ENCODE measurements at regions not wholly inside any gene's neighbourhood (a gene's known extent, or its start where the extent isn't known, plus 50 kb on each side); places are given as distances from the start of the nearest gene placed in this dataset.
"Not testable (repeated sequence)": the region's sequence is repeated elsewhere in the genome, so short reads cannot be mapped to it uniquely, and the experiment has no call there.

DNA sequence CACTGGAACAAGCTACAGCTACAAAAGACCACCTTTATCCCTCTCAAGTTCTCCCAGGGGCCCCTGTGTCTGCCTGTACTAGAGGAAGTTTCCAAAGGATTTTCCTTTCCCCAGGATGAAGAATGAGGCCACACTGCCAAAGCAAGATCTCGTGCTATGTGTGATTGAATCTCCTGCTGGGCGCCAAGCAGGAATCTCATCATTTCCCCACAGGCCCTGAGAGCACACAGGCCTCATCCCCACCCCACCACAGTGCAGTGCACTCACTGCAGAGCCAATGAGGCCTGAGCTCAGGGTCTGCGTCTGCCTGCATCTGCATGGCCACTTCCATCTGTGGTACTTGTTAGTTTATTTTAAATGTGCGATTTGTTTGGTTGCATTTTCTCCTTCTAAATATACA lies 387.4 kb upstream of the ASIC2 start:
- no peak for DNase-seq (ENCODE audit: extremely low read depth, low read depth)

DNA sequence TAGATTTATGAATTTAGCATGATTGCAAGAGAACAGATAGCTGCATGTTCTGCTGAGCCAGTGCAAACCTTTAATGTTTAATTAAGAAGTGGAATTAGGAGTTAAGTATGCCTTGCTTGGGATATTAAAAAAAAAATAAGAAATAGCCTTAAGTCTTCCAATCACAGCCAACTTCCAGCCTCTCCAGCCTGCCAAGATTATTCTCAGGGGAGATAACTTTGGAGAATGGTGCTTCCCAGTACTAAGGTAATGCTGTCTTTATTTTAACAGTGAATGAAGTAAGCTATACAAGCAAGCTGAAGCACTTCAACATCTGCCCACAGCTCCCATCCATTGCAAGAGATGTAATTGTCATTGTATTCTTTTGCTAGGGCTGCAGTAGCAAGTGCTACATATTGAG lies 389.5 kb upstream of the ASIC2 start:
- DNase-seq (ENCODE audit: extremely low read depth, low read depth), result no peak

DNA sequence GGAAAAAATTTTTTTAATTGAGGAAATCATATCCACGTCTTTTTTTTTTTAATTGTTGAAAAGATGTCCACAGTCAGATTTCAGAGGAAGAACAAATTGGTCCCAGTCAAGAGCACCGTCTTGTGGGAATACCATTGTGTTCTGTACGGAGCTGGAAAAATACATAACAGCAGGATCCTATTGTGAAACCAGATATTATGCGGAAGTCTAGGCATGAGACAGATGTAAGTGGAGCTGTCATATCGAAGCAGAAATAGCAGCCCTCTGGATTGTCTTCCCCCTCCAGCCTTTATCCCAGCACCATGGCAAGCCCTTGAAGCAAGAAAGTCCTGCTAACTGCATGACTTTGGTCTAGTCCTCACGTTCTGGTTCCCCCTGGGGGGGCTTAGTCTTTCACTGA lies 391.6 kb upstream of the ASIC2 start:
- no peak for DNase-seq (ENCODE audit: extremely low read depth, low read depth)

DNA sequence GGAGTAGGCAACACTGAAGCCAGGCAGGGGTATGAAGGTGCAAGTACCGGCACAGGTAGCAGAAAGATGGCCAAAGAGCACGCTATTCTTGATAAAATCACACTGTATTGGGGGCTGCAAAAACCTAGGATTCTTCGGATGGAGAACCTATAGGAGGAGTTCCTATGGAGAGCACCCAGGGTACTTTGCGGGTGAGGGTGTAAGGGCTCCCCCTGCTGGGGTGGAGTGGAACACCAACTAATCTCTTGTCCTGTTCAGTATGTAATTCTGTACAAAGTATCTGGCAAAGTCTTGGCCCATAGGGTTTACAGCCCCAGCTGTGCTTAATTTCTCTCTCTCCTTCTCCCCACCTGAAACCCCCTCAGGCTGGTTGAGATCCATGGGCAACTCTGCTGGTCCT lies 393.1 kb upstream of the ASIC2 start:
- DNase-seq (ENCODE audit: extremely low read depth, low read depth), result no peak

DNA sequence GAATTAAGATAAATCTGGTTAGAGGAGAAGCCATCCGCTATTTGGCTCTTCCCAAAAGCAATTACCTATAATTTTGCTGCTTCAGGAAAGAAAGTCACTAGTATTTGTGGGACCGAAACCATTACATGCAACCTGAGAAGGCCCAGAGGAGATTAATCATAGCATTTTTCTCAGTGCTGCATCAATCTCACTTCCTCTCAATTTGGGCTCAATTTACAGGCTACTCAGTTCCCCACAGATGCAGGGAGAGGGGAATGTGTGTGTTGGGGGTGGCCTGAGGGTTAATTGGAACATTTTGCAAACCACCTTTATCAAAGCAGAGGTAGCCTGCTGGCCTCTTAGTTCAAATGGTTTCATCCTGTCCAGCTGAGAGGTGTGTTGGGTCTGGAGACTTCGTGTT lies 394.7 kb upstream of the ASIC2 start:
- DNase-seq (ENCODE audit: extremely low read depth, low read depth), result no peak

DNA sequence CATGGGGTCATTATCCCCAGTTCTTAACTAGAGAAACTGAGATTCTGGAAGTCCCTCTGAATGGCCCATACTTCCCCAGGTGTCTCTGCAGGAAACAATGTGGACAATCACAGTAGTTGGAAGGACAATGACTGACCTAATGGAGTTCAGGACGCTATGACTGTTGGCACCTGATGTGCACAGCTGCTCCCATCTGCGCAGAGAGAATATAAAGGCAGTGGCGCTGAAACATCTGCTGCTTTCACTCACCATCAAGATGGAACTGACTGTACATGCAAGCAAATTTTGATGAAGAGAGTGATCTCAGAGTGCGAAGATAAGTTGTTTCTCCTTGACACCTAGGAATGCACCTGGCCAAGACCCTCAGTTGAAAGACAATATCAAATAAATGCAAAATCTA lies 395.7 kb upstream of the ASIC2 start:
- DNase-seq (ENCODE audit: extremely low read depth, low read depth), result no peak

DNA sequence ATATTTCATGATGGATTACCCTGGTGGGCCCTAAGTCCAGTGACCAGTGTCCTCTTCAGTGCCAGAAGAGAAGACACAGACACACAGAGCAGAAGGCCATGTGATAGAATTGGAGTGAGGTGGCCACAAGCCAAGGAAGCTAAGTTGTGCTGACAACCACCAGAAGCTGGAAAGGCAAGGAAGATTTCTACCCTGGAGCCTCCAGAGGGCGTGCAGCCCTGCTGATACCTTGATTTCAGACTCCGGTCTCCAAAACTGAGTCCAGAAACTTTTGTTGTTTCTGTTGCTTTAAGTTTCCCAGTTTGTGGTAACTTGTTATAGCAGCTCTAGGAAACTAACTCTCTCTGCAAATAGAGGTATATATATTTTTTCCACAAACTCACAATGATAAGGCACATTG lies 396.6 kb upstream of the ASIC2 start:
- DNase-seq (ENCODE audit: extremely low read depth, low read depth), result no peak

DNA sequence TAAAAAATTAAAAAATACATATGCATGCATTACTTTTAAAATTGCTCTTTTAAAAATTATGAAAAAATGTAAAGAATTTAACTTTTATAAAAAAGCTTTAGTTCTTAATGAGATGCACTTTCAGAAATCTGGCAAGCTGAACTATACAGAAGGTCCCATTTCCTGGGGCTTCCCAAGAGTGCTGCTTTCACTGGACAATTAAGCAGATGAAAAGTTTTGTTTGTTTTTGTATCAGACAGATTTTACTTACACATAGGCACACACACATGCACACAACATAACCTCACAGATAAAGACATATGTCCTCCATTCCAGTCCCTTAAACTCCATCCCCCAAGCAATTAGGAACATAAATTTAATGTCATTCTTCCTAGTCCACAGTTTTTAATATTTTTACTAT lies 402.3 kb upstream of the ASIC2 start:
- no peak for DNase-seq (ENCODE audit: extremely low read depth, low read depth)

DNA sequence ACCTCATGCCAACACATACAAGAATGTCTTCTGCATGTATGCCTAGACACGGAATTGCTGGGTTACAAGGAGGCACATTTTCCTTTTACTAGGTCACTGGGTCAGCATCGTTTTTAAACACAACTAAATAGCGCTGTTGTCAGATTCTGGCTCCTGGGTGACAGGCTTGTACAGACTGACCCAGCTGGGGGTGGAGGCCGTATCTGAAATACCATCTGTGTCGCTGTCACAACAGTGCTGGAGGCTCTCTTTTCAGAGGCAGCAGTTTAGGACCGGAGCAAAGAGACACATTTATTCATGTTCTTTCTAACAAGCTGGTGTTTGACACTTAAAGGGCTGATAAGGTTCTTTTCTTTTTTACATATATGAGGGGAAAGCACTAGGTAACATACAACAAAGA lies 403.0 kb upstream of the ASIC2 start:
- no peak for DNase-seq (ENCODE audit: extremely low read depth, low read depth)

DNA sequence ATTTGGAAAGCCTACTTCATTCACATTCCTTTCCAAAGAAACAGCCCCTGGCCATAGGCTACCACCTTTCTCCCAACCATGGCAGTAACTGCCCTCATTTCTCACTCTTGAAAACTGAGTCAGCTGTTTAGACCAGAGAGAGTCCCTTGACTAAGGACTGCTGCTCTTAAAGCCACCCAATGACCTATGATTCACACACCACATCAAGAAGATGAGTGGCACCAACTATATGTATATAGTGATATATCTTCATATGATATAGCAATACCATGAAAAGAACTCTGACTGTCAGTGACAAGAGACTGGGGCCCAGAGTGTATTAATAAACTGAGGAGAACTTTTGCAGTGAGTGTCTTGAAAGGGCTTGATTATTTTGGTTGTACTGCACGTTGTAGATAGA lies 404.5 kb upstream of the ASIC2 start:
- no peak for DNase-seq (ENCODE audit: extremely low read depth, low read depth)

DNA sequence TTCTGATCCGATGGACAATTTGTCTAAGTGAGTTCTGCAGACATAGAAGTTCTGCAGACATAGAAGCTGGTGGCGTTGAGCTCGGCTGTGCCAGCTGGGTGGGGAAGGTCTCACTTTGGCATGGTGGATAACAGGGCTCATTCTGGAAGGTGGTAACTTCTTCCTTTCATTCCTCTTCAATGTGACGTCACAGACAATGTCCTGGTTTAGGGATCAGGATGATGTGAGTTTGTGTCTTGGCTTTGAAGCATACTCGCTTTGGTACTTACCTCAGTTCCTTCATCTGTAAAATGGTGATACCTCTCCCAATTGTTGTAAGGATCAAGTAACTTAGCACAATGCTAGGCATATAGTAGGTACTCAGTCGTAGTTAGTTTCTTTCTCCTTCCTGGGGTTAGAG lies 408.8 kb upstream of the ASIC2 start:
- DNase-seq (ENCODE audit: extremely low read depth, low read depth), result no peak

DNA sequence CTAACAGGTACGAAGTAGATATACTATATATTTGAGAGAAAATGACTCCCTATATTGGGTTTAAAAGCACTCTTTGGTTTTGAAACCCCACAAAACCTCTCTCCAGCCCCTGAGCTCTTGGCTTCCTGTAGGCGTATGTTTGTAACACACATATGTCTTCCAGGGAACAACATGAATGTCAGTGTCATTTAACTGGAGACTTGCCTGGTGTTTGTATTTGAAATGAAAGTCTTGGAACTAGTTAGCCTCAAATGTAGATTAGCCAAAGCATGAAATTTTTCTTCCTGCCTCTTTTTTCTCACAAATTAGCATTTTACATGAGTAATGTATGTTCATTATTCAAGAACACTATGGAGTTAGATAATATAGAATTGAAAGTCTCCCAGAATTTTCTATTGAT lies 411.8 kb upstream of the ASIC2 start:
- no peak for DNase-seq (ENCODE audit: extremely low read depth, low read depth)

DNA sequence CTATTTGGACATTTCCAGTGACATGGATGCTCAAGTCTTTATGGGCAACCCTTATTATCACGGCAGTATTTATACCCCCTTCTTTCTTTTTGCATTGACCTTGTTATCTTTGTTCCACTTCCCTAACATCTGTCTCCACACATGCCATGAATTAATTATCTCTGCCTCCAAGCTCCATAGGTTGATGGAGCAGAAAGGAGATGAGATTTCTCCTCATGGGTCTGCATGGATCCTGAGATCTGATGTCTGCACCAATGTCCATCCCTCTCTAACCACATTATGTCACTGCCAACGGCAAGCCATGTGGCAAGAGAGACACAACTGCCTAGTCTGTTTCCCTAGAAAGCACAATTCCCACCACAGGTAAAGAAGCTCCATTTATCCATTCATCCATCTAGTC lies 416.8 kb upstream of the ASIC2 start:
- no peak for DNase-seq (ENCODE audit: extremely low read depth, low read depth)

DNA sequence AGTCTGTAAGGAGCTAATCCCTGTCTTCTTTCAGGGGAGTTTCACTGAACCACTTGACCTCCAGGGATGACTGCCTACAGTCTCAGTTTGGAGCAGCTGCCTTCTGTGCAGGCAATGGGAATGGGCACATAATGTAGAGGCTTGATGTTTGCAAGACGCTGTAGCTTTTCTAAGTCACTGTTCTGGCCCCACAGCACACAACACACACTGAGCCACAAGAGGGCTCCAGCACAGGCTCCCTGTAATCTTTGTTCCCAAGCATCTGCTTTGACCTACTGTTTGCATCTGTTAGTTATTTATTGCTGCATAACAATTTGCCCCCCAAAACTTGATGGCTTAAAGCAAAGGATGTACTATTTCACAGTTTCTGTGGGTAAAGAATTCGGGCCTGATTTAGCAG lies 419.0 kb upstream of the ASIC2 start:
- DNase-seq (ENCODE audit: extremely low read depth, low read depth), result no peak

DNA sequence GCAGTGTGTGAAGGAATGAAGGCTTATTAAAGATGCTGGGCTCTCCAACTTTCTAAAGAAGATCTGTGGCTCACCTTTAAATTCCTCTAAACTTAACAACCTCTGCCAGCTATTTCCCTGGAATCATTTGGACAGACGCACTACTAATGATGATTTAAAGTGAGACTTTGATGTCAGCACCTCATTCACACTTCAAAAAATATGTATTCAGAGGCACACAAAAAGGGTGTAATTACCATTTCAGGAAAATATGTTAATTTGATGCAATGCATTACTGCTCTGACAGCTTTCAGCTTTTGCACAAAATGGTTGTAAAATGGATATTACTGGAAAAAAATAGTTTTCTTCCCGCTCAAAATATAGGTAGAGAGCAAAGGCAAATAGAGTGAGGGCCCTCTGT lies 423.9 kb upstream of the ASIC2 start:
- DNase-seq (ENCODE audit: extremely low read depth, low read depth), result no peak

DNA sequence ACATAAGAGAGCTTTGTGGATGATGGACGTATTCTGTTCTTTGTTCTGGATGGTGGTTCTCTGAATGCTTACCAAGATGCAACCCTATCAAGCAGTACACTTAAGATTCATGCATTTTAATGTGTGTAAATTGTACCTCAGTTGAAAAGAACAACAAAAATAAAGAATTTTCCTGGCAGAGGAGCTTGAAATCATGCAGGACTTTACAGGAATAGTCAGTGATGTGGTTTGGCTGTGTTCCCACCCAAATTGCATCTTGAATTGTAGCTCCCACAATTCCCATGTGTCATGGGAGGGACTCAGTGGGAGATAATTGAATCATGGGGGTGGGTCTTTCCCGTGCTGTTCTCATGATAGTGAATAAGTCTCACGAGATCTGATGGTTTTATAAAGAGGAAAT lies 430.6 kb upstream of the ASIC2 start:
- not testable (repeated sequence) for DNase-seq (ENCODE audit: extremely low read depth, low read depth)

DNA sequence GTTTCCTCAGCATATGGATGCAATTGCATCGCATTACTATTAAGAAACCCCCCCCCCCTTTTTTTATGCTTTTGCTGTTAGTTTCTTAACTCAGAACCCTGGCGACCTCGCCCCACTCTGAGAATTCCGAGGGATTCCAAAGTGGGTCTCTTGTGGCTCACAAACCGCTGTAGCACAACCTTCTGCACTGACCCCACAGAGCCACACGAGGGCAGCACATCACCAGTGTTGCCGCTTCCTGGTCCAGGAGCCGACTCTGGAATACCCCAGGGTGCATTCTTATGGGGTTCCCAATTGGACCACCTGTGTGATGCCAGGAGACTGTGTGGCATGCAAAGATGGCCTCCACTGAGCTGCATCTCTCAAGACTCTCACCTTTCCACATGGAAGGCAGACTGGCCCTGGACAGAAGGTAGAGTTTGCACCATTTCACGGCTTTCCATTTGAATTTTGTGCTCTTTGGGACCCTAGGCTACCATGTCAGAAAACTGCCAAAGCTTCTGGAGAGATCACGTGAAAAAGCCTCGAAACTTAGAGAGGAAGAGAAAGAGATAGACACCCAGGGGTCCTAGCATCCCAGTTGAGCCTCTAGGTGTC lies 432.7 kb upstream of the ASIC2 start:
- peak; percentile 35 for DNase-seq (ENCODE audit: extremely low read depth, low read depth)

DNA sequence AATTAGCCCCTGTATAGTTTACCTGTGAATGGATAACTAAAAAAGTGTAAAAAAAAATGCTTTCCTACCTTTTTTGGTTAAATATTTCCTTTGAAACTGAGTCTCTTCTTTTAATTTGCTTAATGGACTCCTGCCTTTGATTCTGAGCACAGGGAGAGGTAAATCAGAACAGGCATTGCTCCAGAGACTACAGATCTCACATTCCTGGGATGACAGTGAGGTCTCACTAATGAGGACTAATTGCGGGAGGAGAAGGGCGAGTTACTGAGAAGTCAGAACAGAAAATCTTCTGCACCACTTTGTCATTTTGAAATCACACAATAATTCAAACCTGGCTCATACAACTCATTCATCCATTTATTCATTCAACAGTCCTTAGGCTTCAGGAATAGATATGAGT lies 437.0 kb upstream of the ASIC2 start:
- DNase-seq (ENCODE audit: extremely low read depth, low read depth), result no peak

DNA sequence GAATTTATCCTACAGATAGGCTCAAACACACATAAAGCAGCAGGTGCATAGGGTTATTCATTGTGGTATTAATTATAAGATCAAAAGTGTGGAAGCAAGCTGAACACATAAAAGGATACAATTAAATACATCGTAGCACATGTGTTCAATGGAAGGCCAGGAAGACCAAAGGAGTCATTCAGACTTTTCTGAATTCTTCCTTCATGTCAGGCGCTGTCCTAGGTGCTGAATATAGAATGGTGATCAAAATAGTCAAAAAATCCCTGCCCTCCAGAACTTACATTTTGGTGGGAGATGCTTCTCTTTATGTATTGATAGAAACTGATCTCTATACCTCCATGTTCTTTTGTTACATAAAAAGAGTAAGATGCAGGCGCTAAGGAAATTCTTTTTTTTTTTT lies 439.0 kb upstream of the ASIC2 start:
- peak; percentile 12 for DNase-seq (ENCODE audit: extremely low read depth, low read depth)

DNA sequence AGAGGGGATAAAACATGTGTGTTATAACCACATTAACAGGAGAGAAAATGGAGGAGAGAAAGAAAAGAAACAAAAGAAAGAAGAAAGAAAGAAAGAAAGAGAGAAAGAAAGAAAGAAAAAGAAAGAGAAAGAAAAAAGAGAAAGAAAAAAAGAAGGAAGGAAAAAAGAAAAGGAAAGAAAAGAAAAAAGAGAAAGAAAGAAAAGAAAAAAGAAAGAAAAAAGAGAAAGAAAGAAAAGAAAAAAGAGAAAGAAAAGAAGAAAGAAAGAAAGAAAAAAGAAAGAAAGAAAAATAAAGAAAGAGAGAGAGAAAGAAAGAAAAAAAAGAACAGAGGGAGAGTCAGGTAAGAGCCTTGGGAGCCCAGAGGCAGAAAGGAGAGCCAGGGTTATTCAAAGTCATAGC lies 446.6 kb upstream of the ASIC2 start:
- DNase-seq (ENCODE audit: extremely low read depth, low read depth), result no peak

DNA sequence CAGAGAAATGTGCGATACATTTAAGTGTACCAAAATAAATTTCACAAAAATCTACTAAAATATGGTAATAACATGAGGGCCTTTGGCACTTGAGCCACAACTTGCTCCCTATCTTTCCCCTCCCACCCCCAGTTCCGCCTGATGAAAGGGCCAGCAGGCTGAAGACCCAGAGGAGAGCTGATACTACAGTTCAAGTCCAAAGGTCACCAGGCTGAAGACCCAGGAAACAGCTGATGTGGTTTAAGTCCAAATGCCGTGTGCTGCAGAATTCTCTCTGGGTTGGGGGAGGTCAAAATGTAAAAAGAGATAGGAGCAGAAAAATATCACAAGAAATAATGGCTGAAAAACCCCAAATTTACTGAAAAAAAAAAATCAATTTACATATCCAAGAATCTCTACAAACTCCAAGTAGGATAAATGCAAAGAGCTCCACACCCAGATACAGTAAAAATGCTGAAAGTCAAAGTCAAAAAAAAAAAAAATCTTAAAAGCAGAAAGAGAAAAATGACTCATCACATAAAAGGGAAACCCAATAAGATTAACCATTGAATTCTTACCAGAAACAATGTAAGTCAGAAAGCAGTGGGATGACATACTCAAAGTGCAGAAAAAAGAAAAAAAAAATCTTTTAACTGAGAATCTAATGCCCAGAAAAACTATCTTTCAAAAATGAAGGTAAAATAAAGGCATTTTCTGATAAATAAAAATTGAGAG lies 452.1 kb upstream of the ASIC2 start:
- no peak for DNase-seq (ENCODE audit: extremely low read depth, low read depth)

DNA sequence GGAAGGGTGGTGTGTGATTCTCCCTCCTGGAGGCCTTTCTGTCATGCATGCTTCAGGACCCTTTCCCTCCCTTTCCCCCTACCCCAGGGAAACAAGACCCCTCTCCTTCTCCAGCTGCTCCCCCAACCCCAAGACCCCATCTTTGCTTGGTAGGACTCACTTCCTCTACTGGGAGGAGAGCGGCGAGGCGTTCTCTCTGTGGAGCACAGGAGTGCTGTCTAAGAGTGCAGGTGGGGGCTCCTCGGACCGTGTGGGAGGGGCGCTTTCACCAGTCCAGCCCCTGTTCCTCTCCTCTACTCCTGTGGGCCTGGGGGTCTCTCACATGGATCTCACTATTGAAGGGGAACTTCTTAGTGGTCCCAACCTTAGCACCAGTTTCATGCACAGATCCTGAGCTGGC lies 456.1 kb upstream of the ASIC2 start:
- DNase-seq (ENCODE audit: extremely low read depth, low read depth), result no peak

All from NCI-H460 (cell line).